GM18498 (cell line): ENCODE measurements at regions not wholly inside any gene's neighbourhood (a gene's known extent, or its start where the extent isn't known, plus 50 kb on each side); places are given as distances from the start of the nearest gene placed in this dataset.

Source experiments
- ATAC-seq: cut with Tn5 transposase; IDR thresholded peaks from one replicate; pipeline ENCODE4 v1.9.1; 2021; ENCODE audit warnings: mild to moderate bottlenecking, moderate library complexity; ENCODE audit not compliant: unreplicated experiment

DNA sequence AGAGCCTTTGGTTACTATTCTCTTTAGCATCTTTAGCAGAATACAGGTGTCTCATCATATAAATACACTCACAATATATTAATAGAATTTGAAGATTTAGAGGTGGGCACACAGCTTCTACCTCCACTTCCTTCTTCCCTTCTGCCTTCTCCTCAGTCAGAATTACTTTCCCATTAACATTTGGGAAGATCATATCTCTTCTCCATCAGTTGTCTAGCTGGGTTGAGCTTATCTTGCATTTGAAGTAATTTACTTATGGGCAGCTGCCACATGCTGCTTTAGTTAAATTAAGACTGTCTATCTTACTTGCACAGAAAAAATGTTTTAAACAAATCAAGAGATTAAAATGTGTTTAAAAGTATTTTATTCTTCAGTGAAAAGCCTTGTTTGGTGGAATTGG is 110.1 kb upstream of the ASIC2 start:
- no peak for ATAC-seq

DNA sequence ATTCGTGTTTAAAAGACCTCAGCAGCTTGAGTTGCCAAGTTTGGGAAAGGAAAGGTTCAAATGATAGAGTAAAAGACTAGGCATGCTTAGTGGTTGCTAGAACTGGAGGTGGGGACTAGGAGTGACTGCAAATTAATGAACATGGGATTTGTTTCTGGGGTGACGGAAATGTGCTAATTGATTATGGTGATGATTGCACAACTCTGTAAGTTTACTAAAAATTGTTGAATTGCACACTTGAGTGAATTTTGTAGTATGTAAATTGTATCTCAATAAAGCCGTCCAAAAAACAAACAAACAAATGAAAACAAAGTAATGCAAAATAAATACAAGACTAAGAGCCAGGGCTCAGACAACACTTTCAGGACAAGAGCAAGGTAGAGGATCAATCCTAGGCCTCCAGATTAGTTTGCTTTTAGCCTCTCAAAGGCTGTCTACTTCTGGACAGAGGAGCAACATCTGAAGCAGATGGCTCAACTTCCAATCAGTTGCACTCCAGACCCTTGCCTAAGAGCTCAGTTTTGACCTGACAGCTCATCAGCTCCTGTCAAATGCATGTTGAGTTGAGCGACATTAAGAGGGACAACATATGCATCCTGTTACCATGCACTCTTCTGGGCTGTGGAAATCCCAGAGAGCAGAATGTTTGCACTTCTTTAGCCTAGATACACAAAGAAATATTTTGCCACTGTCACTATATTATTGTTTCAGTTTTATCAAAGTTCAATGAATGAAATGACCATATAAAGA is 111.2 kb upstream of the ASIC2 start:
- ATAC-seq = no peak

DNA sequence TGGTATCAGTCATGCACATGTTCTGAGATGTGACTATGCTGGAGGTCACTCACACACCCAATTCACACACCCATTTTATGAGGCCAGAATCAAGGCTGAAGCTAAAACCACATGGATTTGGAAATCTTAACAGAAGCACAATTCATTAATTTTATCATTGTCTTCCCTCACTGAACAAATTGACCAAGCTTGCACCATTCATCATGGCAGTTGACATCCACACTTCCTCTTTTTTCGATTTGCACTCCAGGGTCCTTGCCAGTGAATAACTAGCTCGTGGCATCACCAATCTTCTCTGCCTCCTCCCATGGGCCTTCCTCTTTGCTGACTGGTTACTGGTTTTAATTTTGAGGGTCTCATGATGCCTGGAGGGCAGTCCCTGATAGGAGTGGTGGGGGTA is 123.0 kb upstream of the ASIC2 start:
- no peak for ATAC-seq

DNA sequence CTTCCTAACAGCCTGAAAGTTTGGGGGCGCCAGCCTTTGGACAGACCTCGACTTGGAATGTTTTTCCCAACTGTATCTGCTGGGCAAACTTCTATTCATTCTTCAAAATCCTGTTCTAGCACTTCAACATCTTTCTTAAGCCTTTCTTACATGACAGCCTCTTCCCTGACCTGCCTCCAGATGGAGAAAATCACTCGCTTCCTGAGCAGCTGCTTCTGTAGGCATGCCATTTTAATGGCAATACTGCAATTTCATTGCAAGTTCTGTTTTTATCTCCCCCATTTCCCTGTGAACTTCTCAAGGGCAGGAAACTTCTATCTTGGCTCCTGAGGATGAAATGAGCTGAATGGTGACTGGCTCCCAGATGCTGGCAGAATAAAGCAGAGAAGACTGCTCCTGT is 128.8 kb upstream of the ASIC2 start:
- ATAC-seq = no peak

DNA sequence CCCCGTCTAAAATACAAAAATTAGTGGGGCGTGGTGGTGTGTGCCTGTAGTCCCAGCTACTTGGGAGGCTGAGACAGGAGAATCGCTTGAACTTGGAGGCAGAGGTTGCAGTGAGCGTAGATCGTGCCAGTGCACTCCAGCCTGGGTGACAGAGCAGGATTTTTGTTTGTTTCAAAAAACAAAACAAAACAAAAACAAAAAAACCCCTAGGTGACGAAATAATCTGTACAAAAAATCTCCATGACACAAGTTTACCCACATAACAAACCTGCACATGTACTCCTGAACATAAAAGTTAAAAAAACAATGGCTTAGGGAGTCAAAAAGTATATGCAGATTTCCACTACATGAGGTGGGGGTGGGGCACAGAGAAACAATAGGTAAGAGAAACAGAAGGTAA is 140.5 kb upstream of the ASIC2 start:
- no peak for ATAC-seq

DNA sequence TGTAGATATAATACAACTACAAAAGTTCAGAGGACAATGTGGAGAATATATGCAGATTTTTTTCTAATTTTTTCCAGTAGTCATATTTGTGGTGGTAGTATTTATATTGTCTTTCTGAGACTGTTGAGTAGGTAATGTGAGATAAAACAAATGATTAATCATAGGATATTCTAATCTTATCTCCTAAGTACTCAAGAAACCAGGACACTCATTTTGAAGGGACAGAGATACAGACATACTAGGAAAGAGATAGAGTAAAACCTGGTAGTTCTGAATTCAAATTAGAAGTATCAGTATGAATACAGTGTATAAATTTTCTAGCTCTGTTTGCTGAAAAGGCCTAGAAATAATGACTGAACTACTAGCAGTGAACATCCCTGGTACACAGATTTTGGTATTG is 141.7 kb upstream of the ASIC2 start:
- no peak for ATAC-seq

DNA sequence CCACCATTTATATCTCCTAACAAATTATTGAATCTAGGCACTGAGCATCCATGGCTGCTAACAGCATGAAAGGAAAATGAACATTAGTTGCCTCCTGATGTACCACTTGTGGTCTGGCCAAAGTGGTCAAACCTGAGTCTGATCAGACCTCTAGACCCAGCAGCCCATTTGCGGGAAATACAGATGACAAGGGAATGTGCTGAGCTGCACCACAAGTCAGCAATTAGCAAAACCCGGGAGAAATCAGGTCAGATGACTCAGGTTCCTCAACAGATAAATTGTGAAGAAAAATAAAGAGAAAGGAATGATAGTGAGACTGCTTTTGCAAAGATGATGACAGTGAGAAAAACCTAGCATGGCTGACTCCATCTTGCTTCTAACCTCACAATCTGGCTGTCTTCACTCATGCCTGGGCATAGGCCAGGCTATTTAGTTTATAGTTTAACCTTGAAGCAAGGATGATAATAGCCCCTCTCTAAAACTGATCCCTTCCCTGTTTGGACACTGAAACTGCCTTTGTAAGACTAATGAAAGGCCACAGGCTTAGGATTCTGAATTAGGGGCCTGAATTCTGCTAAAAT is 142.7 kb upstream of the ASIC2 start:
- no peak for ATAC-seq

DNA sequence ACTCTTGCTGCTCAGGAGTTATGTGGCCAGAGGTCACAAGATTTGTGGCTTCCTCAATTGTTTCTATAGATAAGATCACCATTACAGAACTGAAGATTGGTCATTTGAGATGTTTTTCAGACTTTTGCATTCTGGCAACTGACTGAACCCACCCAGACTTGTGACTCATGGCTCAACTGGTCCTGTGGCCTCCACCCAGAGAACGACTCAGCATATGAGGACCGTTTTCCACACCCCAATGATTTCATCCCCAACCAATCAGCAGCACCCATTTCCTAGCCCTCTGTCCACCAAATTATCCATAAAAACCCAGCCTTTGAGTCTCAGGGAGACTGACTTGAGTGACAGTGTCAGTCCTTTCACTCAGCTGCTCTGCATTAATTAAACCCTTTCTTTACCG is 143.2 kb upstream of the ASIC2 start:
- ATAC-seq = no peak

DNA sequence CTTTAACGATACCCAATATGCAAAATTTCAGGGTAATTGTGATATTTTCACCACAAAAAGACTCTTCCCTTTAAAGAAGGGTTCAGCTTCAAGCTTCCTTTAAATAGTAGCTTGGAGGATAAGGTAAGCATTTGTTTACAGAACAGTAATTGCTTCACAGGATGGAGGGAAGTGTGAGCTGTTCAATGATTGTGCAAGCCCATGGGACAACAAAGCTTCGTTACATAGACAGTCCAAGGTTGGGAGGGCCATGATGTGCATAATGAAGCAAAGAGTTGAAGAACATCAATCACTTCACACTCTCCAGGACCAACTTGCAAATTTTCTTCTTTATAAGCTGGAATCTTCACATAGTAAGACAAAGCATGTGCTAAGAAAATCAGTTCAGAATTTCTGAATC is 145.0 kb upstream of the ASIC2 start:
- no peak for ATAC-seq

DNA sequence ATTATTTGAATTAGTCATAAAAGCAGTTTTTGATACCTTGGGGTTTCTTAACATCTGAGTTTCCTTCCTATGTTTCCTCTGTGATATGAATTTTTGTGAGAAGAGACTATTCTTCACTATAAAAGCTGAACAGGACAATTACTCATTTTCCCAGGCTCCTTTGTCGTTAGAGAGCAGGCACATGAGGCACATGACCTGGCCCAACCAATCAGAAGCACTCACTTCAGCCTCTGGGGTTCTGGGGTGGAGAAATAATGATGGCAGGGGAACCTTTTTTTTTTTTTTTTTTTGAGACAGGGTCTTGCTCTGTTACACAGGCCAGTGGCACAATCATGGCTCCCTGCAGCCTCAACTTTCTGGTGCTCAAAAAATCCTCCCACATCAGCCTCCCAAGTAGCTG is 145.5 kb upstream of the ASIC2 start:
- ATAC-seq = no peak

DNA sequence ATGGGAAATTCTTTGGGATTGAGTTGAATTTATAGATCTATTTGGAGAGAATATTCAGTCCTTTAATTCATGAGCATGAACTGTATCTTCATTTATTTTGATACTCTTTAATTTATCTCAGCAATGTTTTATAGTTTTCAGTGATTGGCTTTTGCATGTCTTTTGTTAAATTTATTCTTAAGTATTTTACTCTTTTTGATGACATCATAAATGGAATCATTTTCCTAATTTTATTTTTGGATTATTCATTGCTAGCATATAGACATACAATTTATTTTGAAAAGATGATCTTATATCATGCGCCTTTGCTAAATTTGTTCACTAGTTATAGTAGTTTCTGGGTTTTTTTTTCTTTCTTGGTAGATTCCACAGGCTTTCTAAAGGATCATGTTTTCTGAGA is 149.2 kb upstream of the ASIC2 start:
- ATAC-seq = no peak

DNA sequence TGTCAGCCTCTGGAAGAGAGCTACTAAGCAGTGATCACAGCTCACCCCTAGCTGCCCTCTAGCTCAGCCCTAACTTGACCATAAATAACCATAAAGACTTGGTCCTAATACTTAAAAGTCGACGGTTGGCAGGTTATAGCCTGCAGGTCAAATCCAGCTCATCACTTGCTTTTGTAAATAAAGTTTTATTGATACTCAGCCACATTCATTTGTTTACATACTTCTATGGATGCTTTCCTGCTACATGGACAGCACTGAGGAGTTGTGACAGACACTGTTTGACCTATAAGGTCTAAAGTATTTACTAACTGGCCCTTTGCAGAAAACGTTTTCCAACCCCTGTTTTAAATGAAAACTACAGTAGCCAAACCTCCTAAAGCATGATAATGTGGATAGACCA is 151.6 kb upstream of the ASIC2 start:
- ATAC-seq = no peak

DNA sequence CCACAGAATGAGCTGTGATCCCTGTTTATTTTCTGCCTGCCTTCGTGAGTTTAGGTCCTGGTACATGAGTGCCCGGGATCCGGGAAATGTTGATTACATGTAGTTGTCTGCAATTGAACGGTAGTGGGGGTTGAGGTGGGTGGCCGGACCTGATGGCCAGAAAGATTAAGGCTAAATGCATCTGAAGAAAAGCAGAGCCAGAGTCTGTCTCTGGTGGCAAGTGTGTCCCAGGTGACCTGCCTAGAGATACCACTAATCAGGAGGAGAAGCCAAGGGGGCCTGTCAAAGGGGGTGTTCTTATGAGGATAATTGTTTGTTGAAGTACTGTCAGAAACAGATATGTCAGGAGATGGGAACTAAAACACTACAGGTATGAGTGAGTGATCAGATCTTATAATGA is 154.0 kb upstream of the ASIC2 start:
- no peak for ATAC-seq

DNA sequence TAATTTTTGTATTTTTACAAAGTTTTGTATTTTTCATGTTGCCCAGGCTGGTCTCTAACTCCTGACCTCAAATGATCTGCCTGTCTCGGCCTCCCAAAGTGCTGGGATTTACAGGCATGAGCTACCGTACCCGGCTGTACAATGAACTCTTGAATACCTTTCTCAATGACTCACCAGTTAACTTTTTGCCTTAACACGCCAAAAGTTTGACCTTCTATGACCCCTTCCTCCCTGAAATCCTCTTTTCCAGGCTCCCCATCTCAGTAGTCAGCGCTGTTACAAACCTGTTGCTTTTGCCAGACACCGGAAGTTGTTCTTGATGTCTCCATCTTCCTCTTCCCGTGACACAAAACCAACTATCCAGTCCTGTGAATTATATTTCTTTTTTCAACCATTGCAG is 158.1 kb upstream of the ASIC2 start:
- ATAC-seq = no peak

DNA sequence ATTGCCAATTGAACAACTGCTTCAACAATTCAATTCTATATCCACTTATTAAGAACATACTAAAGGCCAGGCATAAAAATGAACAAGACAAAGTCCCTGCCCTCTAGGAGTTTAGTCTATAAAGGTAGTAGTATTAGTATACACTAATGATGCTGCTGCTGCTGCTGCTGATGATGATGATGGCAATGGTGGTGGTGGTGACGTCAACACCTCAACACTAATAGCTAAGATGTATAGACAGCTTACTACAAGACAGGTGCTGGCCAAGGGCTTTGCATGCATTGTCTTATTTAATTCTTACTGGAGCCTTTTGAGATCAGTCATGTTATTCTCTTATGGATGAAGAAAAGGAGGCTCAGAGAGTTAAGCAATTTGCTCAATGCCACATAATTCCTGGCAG is 164.4 kb upstream of the ASIC2 start:
- no peak for ATAC-seq

DNA sequence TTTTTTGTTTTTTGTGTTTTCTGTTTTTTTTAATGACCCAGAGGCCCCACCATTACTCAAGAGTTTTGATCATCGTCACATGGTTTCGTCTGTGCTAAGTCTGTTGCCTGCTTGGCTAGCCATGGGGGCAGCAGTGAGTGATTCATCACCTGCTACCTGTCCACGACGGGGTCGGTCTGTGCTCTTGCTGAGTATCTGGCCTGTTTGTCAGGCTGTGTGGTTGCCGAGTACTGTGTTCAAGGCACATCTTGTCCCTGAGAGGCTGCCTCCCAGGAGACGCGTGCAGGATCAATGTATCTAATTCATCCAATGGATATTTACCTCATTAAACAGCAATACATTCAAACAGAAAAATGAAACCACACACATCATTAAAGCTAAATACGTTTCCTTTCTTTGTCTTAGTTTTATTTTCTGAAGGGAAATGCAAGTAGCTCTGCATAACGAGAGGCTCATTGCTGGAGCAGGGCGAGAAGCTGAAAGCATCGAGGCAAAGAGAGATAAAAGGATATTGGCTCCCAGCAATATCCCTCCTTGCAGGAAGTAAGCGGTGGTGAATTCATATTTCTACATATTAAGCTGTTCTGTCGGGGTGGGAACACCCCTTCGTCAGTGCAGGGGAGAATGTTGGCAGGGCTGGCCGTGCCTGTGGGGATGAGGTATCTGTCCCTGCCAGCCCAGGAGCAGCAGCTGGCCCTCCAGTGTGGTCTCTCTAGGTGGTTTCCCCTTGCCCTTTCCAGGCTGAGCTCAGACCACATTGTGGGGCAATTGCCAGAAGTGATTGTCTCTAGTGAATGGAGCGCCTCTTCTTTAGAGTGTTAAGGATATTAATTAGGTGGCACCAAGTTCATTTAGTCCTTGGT is 166.2 kb upstream of the ASIC2 start:
- ATAC-seq = no peak

DNA sequence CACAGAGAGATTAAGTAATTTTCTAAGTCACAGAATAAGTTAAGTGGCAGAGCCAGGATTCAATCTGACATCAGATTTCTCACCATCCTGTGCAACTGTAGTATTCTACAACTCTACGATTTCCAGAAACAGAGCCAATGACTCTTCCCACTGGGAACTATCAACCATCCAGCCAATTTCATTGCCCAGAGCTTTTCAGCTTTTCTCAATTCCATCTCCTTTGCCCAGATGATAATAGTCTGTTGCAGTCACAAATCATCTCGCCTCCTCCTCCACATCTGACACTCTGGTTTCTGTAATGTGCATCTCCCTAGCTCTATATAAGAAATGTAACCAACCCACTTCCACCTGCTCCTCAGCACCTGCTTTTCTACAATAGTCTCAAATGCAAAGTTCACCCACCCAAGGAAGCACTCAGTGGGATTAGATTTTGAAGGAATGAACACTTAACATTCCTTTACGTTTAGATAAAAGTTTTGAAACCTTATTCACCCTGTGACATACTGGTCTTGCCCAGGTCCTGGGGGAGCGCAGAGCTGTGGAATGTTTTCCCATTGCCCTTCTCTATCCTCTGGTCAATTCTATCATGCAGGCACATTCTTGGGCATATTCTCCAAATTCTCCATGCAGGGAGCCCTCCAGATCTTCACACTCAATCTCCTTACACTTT is 167.8 kb upstream of the ASIC2 start:
- ATAC-seq = no peak

DNA sequence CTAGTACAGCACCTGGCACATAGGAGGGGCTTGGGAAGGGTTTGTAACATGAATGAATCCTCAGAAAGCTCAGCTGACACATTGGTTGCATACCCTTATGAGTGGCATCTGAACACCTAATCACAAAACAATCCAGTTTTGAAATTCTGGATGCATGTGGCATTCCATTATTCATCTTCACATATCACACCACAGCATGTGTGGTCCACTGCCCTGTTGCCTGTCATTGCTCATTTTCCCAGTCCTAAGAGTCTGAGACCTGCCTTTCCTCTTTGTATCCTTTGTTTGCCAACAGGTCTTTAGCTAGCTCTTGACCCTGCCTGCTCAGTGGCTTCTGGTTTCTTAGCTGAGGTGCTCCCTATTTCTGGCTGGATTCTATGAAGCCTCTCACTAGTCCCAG is 170.8 kb upstream of the ASIC2 start:
- ATAC-seq = no peak

DNA sequence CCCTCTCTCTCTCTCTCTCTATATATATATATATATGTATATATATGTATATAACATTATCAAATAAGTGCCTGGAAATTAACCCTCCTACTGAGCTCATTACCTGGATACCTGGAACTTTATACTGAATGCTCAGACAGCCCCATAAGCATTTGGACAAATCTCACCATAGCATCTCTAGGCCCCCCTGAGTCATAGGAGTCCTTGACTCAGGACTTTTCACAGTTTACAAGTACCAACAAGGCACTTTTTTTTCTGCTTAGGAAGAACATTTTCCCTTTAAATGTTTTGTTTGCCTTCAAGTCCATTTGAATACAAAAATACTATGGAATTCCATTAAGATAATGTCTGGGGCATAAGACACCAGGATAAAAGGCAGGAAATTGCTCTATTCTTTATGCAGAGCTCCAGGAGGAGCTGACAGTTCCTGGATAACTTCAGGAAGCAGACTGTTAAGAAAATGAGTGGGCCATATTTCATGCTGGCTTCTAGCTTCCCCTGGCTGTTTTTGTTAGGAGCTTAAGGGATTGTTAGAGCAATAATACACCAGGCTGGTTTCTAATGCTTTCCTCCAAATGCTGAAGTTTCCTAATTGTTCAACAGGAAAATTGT is 171.7 kb upstream of the ASIC2 start:
- ATAC-seq = no peak

DNA sequence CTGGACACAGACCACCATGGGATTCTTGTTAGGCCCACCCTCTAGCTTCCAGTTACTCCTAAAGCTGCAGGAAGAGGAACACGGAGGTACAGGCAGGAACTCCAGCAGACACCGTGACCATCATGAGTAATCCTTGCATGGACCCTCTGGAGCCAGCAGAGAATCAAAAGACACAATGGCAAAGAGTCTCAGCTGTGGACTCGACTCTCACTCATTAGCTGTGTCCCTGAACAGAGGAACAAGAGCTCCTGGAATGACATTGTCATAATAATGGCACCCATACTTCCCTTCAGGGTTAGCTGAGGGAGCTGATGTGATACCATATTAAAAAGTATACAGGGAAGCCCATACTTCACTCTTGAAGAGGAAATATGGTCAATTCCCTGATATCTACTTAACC is 176.3 kb upstream of the ASIC2 start:
- no peak for ATAC-seq

DNA sequence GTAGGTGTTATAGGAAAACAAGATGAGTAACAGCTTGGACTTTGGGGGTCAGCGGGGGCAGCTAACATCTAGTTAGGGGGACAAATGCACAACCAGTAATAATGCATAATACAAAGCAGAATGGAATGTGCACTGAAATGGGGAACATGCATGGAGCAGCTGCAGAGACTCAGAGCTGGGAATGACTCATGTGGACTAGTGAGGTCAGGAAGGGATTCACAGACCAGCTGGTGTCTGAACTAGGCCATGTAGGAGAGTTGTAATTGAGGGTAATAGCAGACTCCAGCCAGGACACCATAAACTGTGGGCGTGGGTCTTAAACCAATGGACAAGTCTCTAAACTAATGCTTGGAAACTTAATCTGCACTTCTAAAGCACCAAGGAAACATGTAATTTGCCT is 176.8 kb upstream of the ASIC2 start:
- no peak for ATAC-seq
